GM18909 (cell line): ENCODE measurements at regions not wholly inside any gene's neighbourhood (a gene's known extent, or its start where the extent isn't known, plus 50 kb on each side); places are given as distances from the start of the nearest gene placed in this dataset.

ENCODE experiments used
- ATAC-seq: cut with Tn5 transposase; IDR thresholded peaks from one replicate; pipeline ENCODE4 v1.9.1; 2021; ENCODE audit warnings: mild to moderate bottlenecking; ENCODE audit not compliant: unreplicated experiment, poor library complexity

DNA sequence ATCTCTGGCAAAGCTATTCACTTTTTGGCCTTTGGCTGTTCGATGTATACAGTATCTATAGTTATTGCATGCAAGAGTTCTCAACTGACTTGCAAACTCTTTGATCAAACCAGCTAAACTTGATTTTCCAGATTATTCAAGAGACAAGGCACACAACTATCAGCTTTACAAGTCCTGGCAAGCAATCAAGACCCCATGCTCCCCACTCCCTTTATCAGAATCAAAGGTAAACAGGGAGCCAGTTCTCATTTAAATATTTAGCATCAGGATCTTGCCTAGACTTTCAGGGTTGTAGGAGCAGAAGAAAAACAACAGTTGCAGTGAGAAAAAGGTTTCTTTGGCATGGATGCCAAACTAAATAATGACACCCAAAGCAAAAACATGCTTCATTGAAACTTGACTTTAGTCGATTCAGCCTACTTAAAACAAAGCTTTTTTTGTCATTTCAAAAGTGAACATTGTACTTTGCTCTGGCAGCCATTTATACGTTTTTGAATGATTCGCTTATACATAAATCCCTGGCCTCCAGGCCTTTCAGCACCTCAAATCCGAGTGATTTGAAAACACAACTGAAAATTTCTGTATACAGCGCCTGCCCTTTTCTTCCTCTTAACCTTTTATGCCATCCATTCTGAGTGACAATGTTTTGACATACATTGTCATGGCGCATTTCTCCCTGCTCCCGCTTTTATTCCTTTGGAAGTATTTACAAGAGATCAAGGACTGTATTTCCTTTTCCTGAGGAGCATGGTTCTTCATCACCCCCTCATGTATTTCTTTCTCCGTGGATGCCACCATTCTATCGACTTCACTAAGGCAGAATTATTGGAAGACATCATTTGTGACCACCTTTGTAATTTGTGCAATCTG, 340.8 kb downstream of the KLF5 start:
- no peak for ATAC-seq

DNA sequence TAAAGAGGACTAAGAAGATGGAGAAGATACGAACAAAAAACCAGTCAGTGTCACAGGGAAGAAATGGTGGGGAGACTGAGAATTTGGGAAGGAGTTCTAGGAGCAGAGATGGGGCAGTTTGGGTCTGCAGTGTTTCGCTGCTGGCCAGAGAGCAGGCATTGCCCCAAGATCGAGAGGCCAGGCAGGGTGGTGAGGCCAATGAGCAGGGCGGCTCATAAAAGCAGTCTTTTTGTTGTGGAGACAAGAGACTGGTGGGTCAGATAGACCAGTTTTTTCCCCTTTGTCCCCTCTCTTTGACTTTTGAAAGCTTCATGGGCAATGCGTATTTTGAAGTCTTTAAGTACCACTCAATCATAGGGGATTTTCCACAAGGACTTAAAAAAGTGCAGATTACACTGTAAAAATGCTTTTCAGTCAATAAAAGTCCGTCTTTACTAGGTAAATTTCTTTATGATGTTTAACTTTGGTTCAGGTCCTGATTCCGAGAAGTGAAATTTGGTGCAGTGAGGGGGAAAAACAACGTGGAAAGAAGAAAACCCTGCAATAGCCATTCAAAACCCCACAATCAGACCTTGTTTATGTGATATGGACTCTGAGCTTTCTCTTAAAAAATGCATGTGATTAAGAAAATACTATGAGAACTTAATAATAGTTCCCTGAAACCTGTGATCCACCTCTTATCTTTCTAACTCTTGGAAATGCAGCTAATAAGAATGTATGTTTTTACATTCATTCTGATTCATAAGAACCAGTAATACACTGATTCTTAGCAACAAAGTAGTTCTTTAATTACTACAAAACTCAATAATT, 338.9 kb downstream of the KLF5 start:
- ATAC-seq, result no peak

DNA sequence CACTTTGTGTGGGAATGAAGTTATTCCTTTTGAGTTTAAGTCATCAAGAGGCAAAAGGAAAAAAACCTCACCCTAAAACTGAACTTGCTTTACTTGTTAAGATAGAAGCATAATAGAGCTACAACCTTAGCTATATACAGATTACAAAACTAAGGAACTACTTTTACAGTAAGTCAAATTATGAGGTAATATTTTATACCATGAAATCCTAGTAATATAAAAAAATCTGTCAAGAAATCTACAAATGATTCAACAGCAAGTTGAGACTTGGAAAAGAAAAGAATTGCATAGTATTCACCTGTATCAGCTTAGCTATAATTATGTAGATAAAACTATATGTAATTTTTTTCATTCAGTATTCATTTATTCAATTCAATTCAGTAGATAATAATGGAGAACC, 335.3 kb downstream of the KLF5 start:
- ATAC-seq, result no peak

DNA sequence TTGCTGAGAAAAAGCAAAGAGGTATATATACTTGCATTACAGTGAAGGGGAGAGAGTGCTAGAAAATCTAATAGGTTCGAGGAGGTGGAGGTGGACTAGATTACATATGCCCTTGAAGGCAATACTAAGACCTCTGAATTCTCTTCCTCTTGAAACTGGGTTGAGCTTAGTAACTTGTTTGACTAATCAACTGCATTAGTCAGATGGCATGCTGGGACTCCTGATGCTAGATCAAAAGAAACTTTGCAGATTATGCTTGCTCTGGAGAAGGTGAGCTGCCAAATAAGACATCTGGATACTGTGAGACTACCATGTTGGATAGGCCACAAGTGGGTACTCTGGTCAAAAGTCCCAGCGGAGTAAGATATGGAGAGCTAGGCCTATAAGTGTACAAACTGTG, 331.3 kb downstream of the KLF5 start:
- no peak for ATAC-seq

DNA sequence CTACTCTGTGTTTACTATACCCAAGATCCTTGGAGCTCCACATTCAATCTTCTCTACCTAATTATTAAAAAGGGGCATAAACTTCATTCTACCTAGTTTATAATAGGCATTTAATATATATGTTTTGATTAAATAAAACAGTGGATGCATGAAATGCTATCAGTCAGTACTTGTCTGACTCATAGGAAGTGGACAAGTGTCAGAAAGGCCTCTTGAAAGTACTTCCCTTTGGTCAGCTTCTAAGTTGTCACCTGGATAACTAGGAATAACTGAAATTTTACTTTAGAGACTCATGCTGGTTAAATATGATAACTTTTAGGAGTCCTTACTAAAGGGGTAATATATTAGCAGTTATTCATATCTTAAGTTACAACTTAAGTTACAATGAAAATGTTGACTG, 329.8 kb downstream of the KLF5 start:
- ATAC-seq, result no peak

DNA sequence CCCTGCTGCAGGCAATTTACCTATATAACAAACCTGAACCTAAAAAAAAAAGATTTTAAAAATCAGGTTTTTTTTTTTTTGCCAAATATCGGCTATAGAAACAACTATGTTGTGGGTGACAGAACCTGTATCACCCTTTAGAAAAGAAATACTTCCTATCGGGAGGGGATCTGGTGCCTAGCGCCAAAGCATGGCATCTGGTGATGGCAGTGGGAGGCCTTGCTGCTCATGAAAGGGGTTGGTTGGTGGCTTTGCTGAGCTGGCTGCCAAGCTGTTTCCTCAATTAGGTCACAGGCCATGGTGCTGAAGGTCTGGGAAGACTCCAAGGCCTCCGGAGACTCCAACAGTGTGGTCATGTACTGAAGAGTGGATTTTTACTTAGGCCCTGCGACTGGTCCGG, 328.5 kb downstream of the KLF5 start:
- no peak for ATAC-seq

DNA sequence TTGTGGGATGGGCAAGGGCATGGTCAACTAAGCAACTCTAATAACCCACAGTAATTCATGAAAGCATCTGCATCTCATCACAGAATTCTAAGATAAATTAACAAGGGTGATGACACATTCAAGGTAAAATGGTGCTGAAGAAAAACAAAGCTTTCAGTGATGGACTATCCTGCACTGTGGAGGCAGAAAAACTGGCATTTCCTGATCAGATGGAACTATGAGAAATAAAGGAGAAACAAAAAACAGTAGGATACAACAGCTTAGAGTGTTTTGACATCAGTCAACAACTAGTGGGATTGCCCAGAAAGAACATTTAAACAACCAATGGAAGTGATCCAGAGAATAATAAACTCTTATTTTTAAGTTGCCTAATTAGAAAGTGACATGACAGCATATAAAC, 327.0 kb downstream of the KLF5 start:
- ATAC-seq, result no peak

DNA sequence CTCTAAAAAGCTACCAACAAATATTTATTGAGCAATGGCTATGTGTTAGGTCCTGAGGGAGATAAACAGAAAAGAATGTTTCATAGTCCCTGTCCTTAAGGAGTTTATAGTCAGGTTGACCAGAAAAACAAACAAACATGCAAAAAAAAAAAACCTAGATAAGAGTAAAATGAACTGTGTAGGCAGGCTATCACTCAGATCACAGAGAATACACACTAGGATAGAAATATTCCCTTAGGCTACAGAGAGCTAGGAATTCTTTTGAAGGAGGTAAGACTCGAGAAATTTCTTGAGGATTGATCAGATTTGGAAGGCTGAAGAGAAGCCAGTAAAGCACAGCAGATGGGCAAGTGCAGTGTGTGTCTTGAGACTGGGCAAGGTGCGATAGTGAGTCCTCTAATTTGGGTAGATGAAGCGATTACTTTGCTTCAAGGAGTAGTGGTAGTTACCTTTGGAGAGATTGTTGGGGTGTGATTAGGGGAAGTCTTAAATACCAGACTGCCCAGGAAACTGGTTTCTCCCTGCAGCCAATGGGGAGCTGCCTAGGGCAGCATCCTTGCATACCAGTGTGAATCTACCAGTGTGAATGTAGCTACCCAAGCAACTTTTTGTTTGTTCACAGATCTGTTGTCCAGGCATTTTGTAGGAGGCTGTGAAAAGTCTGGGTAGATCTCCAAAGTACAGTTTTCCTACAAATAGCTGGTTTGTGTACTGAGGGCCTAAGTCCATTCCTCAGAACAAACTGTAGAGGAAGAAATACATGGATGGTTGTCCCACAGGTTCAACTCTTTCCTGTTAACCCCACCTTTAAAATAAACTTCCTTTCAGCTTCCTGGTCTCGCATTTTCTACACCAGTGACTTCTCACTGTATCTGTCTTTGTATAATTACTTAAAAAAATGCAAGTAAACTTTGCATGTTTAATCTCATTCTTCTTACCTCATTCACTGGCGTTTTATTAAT, 314.1 kb downstream of the KLF5 start:
- ATAC-seq, result no peak

DNA sequence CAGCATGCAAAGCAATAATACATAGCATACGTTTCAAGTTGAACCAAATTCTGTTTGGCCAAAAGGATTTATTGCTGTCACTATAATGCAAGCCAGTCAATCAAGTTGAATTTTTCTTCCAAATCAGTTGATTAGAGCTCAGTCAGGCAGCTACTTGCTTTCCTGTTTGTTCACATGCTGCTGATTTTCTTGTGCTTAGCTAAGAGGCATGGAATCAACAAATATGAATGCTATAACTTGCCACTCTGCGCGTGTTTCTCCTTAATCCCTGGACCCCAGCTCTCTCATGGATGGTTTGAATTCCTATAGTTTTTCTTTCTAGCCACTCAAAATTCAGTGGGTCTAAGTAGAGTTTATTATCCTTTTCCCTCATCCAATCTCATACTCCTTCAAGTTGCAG, 311.3 kb downstream of the KLF5 start:
- ATAC-seq, result no peak

DNA sequence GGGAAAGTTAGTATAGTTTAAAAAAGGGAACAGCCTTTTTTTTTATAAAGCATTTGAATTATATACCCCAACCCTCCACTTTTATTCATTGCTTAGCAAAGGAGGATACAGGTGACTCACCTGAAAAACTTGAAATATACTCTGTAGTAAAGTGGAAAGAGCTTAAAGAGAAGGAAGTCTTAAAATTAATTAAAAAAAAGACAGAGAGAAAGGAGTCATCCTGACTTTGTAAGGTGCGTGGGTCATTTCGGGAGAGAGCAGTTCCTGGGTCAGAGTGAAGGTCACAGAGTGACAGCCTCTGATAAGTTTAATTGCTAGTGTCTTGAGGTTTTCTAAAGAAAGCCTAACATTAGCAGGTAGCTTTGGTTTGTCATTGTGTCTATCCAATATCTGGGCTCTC, 310.3 kb downstream of the KLF5 start:
- no peak for ATAC-seq

DNA sequence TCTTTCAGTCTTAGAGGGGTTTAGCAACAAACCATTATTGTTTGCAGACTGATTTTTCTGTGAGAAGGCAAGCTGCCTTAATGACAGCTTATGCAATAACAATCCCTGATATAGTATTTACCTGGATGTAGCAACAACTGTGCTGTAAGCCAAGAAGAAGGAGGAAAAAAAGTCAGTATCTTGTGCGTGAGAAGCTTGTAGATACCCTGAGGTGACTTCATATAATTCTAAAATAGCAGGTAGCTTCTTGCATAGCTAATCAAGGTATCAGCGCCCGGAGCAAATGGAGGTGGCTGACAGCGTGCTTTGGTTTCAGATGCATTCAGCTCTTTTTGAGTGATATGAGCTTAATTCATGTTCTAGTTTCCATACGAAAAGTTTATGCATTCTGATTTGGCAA, 309.8 kb downstream of the KLF5 start:
- ATAC-seq, result no peak

DNA sequence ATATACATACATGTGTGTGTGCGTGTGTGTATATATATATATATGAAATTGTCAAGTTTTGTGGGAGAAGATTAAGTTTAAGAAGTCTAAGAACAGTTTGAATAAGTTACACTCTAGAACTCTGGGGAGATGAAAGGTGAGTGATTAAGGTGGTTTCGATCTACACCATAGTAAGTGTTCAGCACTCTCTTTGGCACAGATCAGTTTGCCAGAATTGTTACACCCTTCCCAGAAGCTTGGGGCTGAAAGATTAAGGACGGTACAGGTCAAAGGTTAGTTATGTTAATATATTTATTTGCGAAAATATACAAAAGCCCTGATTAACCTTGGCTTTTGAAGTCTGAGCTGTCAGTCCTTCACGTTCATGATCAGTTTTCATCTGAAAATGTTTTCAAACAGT, 309.1 kb downstream of the KLF5 start:
- ATAC-seq, result no peak

DNA sequence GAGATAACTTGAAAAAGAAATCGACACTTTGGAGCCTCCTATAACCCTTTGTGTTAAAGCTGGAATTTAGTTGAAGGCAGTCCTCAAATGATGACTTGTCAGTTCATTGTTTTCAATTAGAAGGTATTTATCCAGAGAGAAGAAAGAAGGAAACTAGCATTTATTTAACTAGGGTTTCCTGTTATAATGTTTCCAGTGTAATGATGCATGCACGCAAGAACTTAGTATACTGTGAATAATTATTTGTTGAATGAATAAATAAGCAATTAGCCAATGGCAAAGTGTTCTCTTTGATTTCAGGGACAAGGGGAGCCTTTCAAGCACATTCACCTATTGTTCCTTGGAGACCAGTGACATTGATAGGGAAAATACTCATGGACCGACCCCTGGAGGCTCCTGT, 307.4 kb downstream of the KLF5 start:
- ATAC-seq, result no peak

DNA sequence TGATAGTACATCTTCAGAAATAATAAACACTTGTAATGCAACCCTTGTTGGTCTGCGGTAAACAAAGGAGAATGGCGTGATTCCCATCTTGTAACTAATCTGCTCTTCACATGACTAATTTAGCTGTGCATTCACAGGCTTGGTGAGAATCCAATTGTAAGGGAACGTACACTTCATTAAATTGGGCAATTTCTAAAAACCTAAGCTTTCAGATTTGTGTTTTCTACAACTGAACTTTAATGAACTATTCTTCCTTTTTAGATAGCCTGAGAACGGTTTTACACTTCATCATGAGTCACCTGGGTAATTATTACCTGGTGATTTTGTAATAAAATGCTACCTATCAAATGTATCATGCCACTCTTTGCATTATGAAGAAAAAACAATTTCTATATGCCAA, 306.9 kb downstream of the KLF5 start:
- no peak for ATAC-seq

DNA sequence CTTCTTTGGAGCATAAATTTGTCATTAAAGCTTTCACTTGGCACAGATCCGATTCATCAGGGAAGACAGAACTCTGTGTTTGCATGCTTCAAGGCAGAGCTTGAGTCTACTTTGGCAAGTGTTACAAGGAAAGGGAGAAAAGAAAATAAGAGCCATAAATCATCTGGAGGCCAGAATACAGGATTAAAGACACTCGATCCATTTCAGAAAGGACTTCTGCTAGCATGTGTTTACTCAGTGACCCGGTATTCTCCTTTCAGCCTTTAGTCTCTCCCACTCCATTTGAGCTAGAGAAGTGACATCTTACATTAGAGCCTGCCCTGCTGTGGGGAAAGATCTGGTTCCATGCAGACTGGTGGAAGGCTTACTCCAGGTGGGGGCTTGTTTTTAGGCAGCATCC, 306.4 kb downstream of the KLF5 start:
- no peak for ATAC-seq

DNA sequence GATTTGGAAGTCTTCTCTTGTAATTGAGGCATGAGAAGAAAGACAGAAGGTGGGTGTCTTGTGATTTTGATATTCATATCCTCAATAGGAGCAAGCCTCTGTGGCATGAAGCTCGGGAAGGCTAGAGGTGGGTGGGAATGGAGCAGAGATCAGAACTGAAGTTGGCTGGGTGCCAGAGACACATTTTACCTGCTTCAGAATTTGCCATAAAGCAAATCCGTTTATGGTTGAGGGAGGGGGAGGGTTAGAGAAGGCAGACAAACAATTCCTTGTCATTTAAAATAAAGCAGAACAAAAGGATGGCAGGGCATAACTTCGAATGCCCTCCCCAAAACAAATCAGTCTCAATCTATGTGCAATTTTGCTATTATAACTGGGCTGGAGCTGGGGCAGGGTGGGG, 305.9 kb downstream of the KLF5 start:
- ATAC-seq, result no peak

DNA sequence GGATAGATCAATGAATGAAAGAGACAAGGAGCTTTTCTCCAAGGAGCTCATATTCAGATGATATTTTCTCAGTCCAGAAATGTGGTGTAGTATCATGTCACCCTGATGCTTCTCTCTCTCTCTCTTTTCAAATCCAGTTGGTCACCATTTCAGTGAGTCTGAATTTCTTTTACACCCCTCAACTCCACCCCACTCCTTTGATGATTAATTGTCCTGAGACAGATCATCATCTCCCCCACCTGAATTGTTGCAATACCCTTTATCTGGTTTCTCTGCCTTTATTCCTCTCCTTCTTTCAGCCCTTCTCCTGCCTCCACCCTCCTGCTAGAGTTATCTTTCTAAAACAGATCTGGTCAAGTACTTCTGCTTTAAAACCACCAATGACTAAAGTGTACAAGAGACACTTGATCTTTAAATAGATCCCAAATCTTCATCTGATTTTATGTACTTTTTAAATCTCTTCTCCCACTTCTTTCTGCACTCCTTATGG, 299.8 kb downstream of the KLF5 start:
- ATAC-seq, result no peak

DNA sequence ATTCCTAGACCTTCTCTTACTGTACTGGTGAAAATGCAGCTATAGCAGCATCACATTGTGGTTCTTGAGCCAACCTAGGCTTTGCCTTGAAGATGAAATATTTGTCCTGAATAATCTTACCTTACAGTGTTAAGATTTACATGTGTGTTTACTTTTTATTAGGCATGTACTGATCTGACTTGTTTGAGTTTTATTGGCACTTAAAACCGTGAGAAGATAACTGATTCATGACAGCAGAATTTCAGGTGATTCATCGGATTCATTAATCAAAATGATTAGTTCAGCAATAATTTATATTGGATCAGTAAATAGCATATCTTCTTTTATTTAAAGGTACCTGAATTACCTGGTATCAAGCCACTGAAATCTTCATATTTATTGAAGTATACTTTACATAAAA, 296.3 kb downstream of the KLF5 start:
- no peak for ATAC-seq

DNA sequence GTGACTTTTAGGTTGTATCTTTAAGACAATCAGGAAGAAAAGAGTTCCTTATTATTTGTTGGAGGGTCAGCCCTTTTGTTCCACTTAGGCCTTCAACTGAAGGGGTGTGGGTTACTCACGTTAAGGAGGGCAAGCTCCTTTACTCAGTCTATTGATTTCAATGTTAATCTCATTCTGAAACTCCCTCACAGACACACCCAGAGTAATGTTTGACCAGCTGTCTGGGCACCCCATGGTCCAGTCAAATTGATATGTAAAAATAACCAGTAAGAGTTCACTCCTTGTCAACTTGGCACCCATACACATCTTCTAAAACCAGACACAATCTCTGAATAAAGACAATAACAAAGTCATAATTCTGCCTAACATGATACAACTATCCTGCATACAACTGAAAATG, 292.9 kb downstream of the KLF5 start:
- ATAC-seq, result no peak

DNA sequence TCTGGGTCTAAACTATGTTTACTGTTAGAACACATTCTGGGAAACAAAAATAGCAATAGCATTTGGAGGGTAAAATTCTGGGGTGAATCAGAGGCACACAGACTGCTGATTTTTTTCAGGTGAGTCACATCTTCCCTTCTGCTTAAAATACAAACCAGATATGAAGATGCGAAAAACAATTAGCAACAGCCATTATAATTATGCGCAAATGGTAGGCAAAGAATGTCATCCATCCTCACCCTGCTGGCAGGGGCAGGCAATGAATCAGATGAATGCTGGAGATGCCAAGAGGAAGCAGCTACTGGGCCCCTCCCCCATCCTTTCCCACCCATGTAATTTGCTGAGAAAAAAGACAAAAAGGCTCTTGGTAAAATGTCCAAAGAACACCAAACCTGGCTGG, 282.9 kb downstream of the KLF5 start:
- ATAC-seq, result no peak
